ENCODE measurements at regions not wholly inside any gene's neighbourhood (a gene's known extent, or its start where the extent isn't known, plus 50 kb on each side); places are given as distances from the start of the nearest gene placed in this dataset.

DNA sequence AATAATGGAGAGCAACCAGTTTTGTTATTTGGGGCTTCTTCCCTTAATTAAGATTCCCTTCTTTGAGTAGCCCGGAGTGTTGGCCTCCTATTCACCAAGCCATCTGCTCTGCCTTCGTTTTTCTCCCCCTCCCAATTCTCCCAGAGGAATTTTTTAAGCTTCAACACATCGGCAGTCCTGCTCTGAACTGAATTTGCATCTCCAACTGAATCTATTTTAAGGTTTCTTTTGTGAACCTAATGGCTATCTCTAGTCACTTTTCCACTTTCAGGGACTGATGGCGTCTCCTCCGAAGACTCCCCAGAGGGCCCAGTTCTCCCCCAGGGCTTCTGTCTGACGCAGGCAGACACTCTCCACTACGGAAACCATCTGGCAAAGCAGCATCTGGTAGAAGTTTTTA is 280.2 kb downstream of the ADGRA3 start:
- Histone ChIP-seq H4K20me1 (ENCODE audit: insufficient read depth, low read length) (no peaks in the 10 kb centered on the region), H3K4me2 (ENCODE audit: low read length) (no peak overlapping the region), H3K9me3 (ENCODE audit: low read length) (no peaks in the 10 kb centered on the region), H3K4me1 (ENCODE audit: insufficient read depth, low read length, poor library complexity, severe bottlenecking) (no peaks in the 10 kb centered on the region), H3K27ac (ENCODE audit: low read depth, low read length, poor library complexity, severe bottlenecking) (no peak overlapping the region), H3K4me3 (ENCODE audit: low read depth, low read length, poor library complexity, severe bottlenecking) (no peak overlapping the region), H2AFZ (ENCODE audit: low read length) (no peak overlapping the region), H3K36me3 (ENCODE audit: insufficient read depth, low read length) (no peaks in the 10 kb centered on the region), H3K9me2 (ENCODE audit: insufficient read depth, low read length) (no peaks in the 10 kb centered on the region), H3K79me2 (ENCODE audit: insufficient read depth, low read depth, low read length) (no peaks in the 10 kb centered on the region)
- ChIA-PET CTCF (ENCODE audit: unreplicated experiment) (no interaction called here), POLR2A (interaction anchor here (0.6 kb wide), 1 partner anchor 446 kb away, joined by 3 read pairs; no protein-coding TSS in a partner anchor)
- no peak for DNase-seq (ENCODE audit: low spot score)
- TF ChIP-seq, protein P1, sequence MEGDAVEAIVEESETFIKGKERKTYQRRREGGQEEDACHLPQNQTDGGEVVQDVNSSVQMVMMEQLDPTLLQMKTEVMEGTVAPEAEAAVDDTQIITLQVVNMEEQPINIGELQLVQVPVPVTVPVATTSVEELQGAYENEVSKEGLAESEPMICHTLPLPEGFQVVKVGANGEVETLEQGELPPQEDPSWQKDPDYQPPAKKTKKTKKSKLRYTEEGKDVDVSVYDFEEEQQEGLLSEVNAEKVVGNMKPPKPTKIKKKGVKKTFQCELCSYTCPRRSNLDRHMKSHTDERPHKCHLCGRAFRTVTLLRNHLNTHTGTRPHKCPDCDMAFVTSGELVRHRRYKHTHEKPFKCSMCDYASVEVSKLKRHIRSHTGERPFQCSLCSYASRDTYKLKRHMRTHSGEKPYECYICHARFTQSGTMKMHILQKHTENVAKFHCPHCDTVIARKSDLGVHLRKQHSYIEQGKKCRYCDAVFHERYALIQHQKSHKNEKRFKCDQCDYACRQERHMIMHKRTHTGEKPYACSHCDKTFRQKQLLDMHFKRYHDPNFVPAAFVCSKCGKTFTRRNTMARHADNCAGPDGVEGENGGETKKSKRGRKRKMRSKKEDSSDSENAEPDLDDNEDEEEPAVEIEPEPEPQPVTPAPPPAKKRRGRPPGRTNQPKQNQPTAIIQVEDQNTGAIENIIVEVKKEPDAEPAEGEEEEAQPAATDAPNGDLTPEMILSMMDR (conservative IDR thresholded peaks at IDR 0.05; ENCODE audit: low read length), result no peak
- no peak for TF ChIP-seq EZH2phosphoT487 (IDR thresholded peaks at IDR 0.05; ENCODE audit: borderline replicate concordance, low read depth, low read length)
- no TSS peak for BruUV-seq (replicated peaks)
- intact Hi-C loops (cut with micrococcal nuclease; ENCODE audit: unreplicated experiment), result no loop called here

DNA sequence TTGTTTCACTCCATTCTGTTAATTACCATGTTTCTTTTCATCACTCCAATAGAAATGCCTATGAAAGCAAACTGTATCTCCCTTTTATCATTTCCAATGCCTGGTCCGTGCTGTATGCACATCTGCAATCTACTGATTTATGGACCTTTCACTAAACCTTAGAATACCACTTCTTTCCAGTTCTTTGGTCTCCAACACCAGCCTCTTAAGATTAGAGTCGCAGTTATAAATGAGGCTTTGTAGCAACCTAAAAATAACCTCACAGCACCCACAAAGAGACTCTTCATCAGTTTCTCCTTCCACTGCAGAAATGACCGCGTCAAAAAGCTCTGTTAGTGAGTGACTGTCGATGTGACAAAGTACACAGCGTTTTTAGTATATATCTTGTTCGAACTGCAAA is 282.6 kb downstream of the ADGRA3 start:
- H3K27ac ChIP-seq (ENCODE audit: low read depth, low read length, poor library complexity, severe bottlenecking), result no peak overlapping the region
- ChIA-PET CTCF (ENCODE audit: unreplicated experiment) (no interaction called here), POLR2A (no interaction called here)
- H3K9me2 ChIP-seq (ENCODE audit: insufficient read depth, low read length), result no peaks in the 10 kb centered on the region
- no peak for TF ChIP-seq EZH2phosphoT487 (IDR thresholded peaks at IDR 0.05; ENCODE audit: borderline replicate concordance, low read depth, low read length)
- TF ChIP-seq, protein P1 (conservative IDR thresholded peaks at IDR 0.05; ENCODE audit: low read length), result no peak
- no peak overlapping the region for H2AFZ ChIP-seq (ENCODE audit: low read length)
- intact Hi-C loops (cut with micrococcal nuclease; ENCODE audit: unreplicated experiment), result no loop called here
- H3K79me2 ChIP-seq (ENCODE audit: insufficient read depth, low read depth, low read length), result no peaks in the 10 kb centered on the region
- no peak overlapping the region for H3K4me2 ChIP-seq (ENCODE audit: low read length)
- H3K36me3 ChIP-seq (ENCODE audit: insufficient read depth, low read length), result no peaks in the 10 kb centered on the region
- H3K4me1 ChIP-seq (ENCODE audit: insufficient read depth, low read length, poor library complexity, severe bottlenecking), result no peaks in the 10 kb centered on the region
- no TSS peak for BruUV-seq (replicated peaks)
- no peaks in the 10 kb centered on the region for H4K20me1 ChIP-seq (ENCODE audit: insufficient read depth, low read length)
- H3K4me3 ChIP-seq (ENCODE audit: low read depth, low read length, poor library complexity, severe bottlenecking), result no peak overlapping the region
- H3K9me3 ChIP-seq (ENCODE audit: low read length), result no peaks in the 10 kb centered on the region
- no peak for DNase-seq (ENCODE audit: low spot score)

DNA sequence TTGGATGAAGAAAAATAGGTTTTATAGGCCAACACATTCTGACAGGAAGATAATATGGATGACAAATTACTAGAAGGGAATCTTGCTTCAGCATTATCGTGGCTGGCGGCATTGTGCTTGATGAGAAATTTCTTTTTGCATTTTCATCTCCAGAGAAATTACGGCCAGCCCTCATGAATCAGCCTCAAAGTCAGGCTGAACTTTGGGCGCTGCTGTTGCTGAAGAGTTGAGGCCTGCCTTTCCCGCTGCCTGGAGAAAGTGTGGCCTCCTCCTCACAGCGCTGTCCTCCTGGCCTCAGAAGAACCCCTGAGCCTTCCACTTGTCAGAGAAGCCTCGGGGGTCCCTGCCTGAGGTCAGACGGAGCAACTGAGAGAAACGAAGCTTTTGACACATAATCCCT is 272.4 kb upstream of the KCNIP4 start:
- no peak for DNase-seq (ENCODE audit: low spot score)
- ChIA-PET CTCF (ENCODE audit: unreplicated experiment) (no interaction called here), POLR2A (interaction anchor here (0.6 to 0.7 kb wide), 3 partner anchors 11 to 400 kb away, joined by 3 read pairs; no protein-coding TSS in a partner anchor)
- Histone ChIP-seq H3K9me2 (ENCODE audit: insufficient read depth, low read length) (no peaks in the 10 kb centered on the region; the same call in 1 of the 2 replicates), H2AFZ (ENCODE audit: low read length) (no peak overlapping the region), H4K20me1 (ENCODE audit: insufficient read depth, low read length) (no peaks in the 10 kb centered on the region), H3K27ac (ENCODE audit: low read depth, low read length, poor library complexity, severe bottlenecking) (no peak overlapping the region), H3K4me1 (ENCODE audit: insufficient read depth, low read length, poor library complexity, severe bottlenecking) (no peaks in the 10 kb centered on the region), H3K79me2 (ENCODE audit: insufficient read depth, low read depth, low read length) (no peaks in the 10 kb centered on the region), H3K36me3 (ENCODE audit: insufficient read depth, low read length) (no peaks in the 10 kb centered on the region), H3K4me2 (ENCODE audit: low read length) (no peak overlapping the region), H3K9me3 (ENCODE audit: low read length) (no peaks in the 10 kb centered on the region), H3K4me3 (ENCODE audit: low read depth, low read length, poor library complexity, severe bottlenecking) (no peak overlapping the region)
- intact Hi-C loops (cut with micrococcal nuclease; ENCODE audit: unreplicated experiment), result no loop called here
- TF ChIP-seq EZH2phosphoT487 (IDR thresholded peaks at IDR 0.05; ENCODE audit: borderline replicate concordance, low read depth, low read length), result no peak
- TF ChIP-seq, protein P1 (conservative IDR thresholded peaks at IDR 0.05; ENCODE audit: low read length), result no peak
- BruUV-seq (replicated peaks), result no TSS peak
